Adipose tissue (tissue), 3 donors: ENCODE measurements at regions not wholly inside any gene's neighbourhood (a gene's known extent, or its start where the extent isn't known, plus 50 kb on each side); places are given as distances from the start of the nearest gene placed in this dataset.
"Not testable (repeated sequence)": the region's sequence is repeated elsewhere in the genome, so short reads cannot be mapped to it uniquely, and the experiment has no call there.

ENCODE experiments used
- H3K27ac ChIP-seq: one replicate; pipeline ENCODE4 v1.5.1; 2013; ENCODE audit warnings: low read depth, low read length
- WGBS, 3 donors: extraction: QIAGEN DNeasy Blood & Tissue Kit; methylation state at CpG; one replicate each; pipeline ENCODE4 v1.1.7; 2013; 5-methylcytosine and 5-hydroxymethylcytosine counted together
- donor health status: healthy with polysubstance abuse.
- donor health status: Bipolar disorder and iron deficiency.
- donor health status: healthy.

DNA sequence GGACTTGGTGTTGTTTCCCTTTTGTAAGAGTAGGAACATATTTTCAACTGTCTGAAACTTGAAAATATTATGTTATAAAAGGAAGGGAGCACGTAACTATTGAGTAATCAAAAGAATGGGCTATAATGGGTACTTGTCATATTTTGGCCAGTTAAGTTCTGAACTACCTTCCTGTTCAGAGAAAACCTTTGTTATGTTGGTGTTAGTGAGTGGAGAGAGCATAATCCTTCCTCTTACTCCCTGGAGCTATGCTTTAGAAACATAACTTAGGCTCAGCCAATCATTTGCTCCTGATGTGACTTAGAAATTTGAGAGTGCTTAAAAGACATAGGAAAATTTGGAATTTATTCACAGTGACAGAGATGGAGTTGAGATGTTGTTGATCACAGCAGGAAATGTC lies 482.5 kb upstream of the SPRY2 start:
- WGBS, 3 donors = 29 to 46% (median 32%) methylated on average over 1 of the region's 1 CpG
- H3K27ac ChIP-seq = no peak overlapping the region

DNA sequence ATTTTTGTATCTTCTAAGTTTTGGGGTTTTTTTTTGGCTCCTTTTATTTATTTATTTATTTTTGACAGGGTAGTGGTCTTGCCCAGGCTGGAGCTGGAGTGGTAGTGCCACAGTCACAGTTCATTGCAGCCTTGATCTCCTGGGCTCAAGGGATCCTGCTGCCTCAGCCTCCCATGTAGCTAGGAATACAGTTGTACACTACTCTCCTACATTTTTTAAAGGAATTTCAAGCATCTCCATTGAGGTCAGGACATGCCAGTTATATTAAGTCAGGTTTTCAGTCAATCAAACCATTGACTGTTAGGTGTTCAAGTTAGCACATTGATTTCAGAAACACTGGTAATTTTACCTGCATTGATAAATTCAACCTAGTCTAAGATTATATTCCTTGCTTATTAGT lies 480.5 kb upstream of the SPRY2 start:
- no peak overlapping the region for H3K27ac ChIP-seq

DNA sequence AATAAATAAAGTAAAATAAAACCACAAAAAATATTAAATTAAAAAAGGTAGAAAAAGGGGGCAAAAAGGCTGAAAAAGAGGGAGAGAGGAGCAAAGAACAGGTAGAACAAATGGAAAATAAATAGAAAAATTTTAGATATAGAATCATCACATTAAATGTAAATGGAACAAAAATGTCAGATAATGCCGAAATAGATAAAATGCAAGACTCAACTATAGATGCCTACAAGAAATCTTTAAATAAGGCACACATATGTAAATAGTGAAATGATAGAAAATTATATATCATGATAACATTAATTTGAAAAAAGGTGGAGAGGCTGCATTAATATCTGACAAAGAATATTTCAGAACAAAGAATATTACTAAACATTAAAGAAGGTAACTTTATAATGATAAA lies 477.1 kb upstream of the SPRY2 start:
- 92 to 100% (median 93%) methylated on average over 1 of the region's 1 CpG for WGBS, 3 donors
- H3K27ac ChIP-seq = no peak overlapping the region

DNA sequence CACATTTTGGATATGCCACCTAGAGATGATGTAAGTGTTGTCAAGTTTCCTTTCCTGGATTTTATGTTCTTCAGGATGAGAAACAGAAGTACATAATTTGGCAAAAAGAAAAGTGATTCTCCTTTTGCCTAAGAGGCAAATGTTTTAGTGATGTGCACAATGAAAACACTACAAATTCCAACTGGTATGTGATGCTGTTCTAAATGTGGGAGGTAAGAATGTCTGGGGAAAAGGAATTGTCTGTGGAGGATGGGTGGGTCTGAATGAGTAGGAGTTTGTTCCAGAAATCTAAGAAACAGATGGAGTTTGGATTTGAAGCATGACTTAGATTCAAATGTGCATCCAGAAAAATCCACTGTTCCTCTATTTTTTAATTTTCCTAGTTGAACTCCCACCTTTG lies 473.6 kb upstream of the SPRY2 start:
- H3K27ac ChIP-seq = no peak overlapping the region

DNA sequence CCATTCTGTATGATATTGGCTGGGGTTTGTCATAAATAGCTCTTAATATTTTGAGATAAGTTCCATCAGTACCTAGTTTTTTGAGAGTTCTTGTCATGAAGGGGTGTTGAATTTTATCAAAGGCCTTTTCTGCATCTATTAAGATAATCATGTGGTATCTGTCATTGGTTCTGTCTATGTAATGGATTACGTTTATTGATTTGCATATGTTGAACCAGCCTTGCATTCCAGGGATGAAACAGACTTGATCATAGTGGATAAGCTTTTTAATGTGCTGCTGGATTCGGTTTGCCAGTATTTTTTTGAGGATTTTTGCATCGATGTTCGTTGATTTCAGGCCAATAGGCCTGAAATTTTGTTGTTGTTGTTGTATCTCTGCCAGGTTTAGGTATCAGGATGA lies 469.4 kb upstream of the SPRY2 start:
- not testable (repeated sequence) for H3K27ac ChIP-seq
- WGBS, 3 donors = 85 to 93% (median 90%) methylated on average over 4 of the region's 4 CpGs

DNA sequence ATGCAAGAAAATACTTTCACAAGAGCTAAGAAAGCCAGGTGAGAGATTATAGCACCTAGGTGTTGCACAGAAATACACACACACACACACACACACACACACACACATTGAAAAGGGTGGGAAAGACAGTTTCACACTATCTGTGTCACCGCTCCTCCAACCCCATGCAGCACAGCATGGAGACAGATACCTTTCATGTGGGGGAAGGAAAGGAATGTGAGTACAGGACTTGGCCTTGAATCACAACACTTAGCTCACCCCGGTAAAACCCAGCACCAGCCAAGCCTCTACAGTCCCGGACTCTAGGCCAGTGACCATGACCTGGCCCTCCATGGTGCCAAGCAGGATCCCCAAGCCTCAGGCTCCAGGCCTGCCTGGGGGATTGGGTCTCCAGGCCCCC lies 462.0 kb upstream of the SPRY2 start:
- no peak overlapping the region for H3K27ac ChIP-seq
- WGBS, 3 donors = 70 to 91% (median 81%) methylated on average over 3 of the region's 3 CpGs

DNA sequence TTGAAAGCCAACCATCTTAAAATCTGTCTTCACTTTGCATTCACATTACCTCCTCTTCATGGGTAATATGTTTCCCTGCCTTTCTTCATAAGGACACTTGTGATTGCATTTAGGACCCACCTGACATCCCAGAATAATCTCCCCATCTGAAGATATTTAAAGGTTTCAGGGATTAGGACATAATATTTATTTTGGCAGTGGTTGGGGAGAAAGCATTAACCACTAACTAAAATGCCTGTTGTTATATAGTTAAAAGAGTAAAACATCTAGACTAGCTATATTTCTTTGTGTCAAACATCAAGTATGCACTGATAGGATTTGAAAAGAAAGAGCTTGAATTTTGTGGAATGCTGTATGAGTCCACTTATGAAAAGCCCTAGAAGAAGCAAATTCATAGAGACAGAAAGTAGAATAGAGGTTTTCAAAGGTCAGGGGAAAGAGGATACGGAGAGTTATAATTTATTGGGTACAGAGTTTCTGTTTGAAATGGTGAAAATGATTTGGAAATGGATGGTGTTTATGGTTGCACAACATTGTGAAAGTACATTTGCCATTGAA lies 457.7 kb upstream of the SPRY2 start:
- H3K27ac ChIP-seq = no peak overlapping the region
- 66 to 85% (median 79%) methylated on average over 1 of the region's 1 CpG for WGBS, 3 donors

DNA sequence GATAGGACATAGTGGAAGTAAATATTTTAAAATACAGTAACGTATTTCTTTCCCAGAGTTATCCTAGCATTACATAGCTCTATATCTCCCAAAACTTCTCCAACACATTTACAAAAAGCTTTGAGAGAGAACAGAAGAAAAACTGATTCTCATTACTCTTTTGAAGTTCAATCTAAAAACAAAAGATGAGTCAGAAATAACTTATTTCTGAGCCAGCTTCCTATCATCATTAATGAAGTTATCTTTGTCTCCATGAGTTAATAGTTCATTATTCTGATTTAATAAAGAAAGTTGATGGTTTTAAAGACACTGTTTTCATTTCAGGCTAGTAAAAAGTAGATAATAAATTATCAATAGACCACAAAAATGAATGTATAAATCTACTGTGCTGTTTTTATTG lies 446.7 kb upstream of the SPRY2 start:
- no peak overlapping the region for H3K27ac ChIP-seq
- WGBS, 3 donors = 83 to 90% (median 83%) methylated on average over 1 of the region's 1 CpG

DNA sequence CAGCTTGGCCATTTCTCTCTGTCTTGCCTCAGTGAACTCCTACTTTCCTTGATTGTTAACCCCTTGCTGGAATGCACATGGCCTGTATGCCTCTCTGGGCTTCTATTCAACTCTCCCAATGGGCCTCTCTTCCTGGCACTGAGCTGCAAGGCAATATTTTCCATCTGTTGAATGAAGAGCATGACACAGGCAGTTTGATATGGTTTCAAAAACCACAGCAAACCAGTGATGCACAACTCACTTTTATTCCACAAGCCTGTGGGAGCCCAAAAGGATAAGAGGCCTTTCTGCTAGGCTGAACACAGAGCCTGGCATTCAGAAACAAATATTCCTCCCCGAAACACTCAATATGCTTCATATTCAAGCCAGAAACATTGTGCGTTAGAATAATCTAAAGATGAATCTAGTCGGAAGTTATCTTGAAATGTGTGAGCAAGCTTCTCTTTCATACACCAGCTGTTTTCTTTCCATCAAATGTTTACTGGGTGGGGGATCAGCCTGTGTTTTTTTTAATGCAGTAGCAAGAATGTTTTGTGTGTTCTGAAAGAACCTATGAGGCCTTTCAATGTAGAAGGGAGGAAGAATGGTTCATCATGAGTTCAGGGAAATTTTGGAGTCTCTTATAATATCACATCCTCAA lies 443.1 kb upstream of the SPRY2 start:
- 72 to 92% (median 87%) methylated on average over 3 of the region's 3 CpGs for WGBS, 3 donors

DNA sequence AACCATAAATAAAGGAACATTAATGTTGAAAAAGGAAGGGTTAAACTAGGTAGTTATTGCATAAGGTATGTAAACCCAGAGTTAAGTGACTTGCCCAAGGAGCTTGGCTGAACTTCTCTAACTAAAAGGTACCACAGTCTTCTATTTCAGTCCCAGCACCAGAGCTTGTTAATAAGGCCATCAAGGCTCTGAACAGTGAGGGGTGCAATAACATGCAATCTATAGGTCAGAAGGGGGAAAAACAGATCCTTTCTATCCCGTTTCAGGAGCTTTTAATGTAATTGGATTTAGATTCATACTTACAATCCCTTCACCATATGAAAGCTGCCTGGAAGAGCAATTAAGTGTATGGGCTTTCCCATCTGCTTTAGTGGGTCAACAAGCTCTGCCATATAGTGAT lies 441.5 kb upstream of the SPRY2 start:
- 54 to 93% (median 78%) methylated on average over 1 of the region's 1 CpG for WGBS, 3 donors
- H3K27ac ChIP-seq = no peak overlapping the region

More for the DNA sequence above, 443.1 kb upstream of the SPRY2 start:
- H3K27ac ChIP-seq = no peak overlapping the region

DNA sequence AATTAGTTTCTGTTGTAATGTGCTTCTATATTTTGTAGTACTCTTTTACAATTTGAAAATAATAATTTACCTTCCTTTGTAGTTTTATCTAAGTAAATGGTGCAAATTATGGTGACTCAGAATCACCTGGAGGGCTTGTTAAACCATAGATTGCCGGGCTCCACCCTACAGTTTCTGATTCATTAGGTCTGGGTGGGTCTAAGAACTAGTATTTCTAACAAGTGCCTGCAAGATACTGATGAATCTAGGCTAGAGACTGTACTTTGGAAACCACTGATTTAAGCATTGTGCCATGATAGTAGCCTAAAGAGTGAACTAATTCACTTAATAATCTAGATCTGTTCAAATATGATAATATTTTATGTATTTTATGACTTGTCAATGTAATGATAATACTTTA lies 437.4 kb upstream of the SPRY2 start:
- 68 to 91% (median 87%) methylated on average over 1 of the region's 1 CpG for WGBS, 3 donors
- H3K27ac ChIP-seq = no peak overlapping the region

DNA sequence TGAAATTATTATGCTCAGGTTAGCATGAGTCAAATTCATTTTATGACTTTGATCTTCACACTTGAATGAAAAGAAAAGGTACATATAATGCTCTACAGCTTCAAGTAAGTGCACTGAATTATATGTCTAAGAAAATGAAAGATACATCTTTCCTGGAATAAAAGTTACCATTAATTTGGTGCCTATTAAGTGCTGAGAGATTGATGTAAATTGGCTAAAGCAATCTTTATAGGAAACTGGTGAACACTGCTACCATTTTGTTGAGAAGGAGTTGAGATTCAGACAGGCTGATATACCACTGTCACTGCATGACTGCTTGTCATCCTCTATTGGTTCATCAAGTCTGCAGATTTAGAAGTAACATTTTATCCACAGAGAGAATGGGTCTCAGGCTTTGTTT lies 416.8 kb upstream of the SPRY2 start:
- no peak overlapping the region for H3K27ac ChIP-seq

DNA sequence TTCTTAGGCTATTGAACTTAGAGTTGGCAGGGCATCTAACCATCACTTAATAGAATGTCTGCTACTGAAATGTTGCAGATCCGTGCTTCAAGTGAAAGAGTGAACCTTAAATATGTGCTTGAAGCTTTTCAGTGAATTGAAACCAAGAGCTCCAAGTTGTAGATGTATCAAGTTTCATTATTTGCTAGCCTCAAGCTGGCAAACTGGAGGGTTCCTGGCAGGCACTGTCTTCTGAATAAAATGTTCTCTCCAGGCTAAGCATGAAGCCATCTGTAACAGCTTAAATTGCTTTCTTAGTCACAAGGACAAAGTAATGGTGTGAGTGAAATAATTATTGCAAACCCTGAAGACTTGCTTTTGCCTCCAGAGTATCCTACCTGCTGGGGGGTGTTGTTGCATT lies 415.0 kb upstream of the SPRY2 start:
- no peak overlapping the region for H3K27ac ChIP-seq

DNA sequence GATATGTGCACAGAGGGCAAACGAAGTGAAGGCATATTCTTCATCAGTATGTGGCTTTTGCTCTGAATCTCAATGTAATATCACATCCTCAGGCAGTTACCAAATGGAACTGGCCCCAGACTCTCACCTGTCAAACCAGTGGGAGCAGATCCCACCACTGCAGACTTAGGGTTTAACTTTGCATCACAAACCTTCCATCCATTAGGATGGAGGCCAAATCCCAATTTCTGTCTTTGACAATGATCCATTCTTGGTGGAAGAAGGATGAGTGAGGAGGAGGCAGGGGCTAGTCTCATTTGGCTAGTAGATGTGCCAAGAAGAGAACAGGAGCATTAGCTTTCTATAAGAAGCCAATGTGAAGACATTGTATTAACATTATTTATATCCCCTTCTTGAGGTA lies 413.5 kb upstream of the SPRY2 start:
- H3K27ac ChIP-seq = no peak overlapping the region
- WGBS, 3 donors = 35 to 59% (median 35%) methylated on average over 1 of the region's 1 CpG

More for the DNA sequence above, 415.0 kb upstream of the SPRY2 start:
- 73 to 94% (median 90%) methylated on average over 1 of the region's 1 CpG for WGBS, 3 donors

DNA sequence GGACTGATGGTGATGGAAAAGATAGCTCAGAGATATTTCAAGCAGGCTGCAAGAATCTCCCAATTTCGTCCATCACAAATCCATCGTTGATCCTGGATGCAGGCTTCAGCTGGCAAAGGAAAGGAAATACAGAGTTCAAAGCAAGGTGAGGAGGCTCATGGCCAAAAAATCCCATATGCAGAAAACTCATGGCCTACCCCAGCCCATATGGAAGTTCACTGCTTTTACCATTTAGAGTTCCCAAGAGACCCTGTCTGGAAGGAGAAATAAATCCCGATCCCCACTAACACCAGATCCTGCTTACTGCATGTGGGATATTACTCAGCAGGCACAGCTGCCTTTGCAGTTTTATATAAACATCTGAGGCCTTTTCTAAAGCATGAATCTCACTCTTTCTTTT lies 412.9 kb upstream of the SPRY2 start:
- WGBS, 3 donors = 51 to 65% (median 65%) methylated on average over 3 of the region's 3 CpGs
- no peak overlapping the region for H3K27ac ChIP-seq

DNA sequence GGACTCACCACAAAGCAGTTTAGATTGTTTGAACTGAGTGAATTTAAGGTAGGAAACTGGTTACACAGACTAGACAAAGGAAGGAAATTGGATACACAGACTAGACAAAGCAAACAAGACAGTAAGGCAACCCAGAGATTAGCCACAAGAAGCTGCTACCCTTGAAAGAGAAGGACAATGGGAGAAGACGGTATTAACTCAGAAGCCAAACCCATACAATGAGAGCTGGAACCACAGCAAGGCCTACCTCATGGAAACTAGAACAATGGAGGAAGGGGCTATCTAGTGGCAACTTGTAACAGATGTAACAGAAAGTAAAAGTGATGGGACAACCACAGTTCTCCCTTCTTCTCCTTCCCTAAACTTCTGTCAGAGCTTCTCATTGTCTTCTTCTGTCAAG lies 410.9 kb upstream of the SPRY2 start:
- H3K27ac ChIP-seq = no peak overlapping the region
- 90 to 95% (median 93%) methylated on average over 1 of the region's 1 CpG for WGBS, 3 donors

DNA sequence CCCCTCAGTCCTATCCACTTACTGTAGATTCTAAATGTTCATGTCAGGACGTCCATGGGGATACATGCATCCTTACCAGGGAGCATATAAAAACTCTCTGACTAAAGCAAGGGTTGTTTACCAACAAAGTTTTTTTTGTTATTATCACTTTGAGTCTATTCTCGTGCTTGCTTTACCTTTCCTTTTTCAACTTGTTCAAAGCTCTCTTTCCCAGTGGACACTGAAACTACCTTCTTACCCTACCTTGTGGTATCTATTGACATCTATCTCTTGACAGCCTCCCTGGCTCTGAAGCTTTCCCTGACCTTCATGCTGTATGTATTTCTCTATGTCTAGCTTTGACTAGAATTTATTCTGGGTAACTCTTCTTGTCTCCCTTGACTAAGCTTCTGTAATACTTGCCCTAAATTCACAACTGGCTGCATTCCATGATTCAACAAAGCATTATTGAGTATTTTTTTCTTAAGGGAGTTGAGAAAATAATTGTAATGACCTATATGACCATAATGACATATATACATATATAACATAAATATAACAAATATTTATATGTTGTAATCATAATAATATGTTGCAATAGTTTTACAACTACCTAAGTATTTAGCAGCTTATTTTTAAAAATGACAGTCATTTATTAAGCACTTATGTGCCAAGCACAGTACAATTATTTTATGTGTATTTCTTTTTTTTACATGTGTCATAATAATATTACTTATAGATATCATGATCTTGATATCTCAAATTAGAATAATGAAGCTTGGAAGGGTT lies 403.4 kb upstream of the SPRY2 start:
- H3K27ac ChIP-seq = no peak overlapping the region
- 56 to 91% (median 69%) methylated on average over 2 of the region's 2 CpGs for WGBS, 3 donors

DNA sequence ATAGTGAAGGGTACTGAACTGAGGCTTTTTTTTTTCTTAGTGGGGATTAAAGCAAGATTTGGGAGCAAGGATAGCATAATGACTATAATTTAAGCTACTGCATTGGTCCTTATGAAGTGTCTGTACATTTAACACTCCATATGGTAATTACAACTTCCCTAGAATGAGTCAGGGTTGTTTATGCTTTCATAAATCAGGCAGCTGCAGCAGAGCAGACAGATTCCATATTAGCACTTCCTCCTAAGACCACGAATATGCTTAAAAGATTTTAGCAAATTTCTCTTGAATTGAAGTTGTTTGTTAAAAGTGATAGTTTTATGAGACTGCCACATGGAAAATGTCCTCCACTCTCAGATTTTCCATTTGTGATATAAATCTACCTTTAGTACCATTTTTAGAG lies 401.1 kb upstream of the SPRY2 start:
- 51 to 62% (median 57%) methylated on average over 1 of the region's 1 CpG for WGBS, 3 donors

DNA sequence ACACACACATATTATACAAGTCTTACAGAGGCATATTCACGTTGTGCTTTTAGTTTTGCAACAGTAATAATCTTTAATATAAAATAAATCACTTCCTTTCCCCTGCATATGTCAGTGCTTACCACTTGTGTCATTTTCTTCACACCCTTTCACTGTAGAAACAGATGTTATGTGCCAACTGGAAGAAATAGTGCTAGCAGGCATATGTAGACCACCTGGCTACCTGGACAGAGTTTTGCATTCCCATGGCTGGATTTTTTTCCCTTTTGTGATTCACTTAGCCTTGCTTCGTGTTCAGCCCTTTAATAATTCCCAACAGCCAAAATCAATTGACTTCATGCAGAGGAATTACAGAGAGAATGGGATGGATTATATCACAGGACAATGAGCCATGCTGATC lies 399.1 kb upstream of the SPRY2 start:
- no peak overlapping the region for H3K27ac ChIP-seq
- 46 to 73% (median 72%) methylated on average over 2 of the region's 2 CpGs for WGBS, 3 donors

More for the DNA sequence above, 401.1 kb upstream of the SPRY2 start:
- H3K27ac ChIP-seq = no peak overlapping the region

DNA sequence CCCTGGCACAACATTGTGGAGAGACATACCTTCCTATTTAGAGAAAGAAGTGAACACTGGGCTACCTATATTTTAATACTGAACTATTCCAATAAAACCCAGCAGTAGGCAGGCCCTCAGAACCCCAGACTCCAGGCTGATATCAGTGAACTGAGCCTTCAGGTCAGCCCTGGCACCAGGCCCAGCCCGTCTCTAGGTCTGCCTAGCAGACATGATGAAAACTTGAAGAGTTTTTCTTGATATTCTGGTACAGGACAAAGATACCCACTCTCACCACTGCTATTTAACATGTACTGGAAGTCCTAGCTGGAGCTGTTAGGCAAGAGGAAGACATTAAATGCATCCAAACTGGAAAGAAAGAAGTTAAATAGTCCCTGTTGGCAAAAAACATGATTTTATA lies 396.6 kb upstream of the SPRY2 start:
- WGBS, 3 donors = 78 to 83% (median 80%) methylated on average over 1 of the region's 1 CpG
- no peak overlapping the region for H3K27ac ChIP-seq
